Mesothelial cell of epicardium (in vitro differentiated cells): ENCODE measurements at regions not wholly inside any gene's neighbourhood (a gene's known extent, or its start where the extent isn't known, plus 50 kb on each side); places are given as distances from the start of the nearest gene placed in this dataset.
"Not testable (repeated sequence)": the region's sequence is repeated elsewhere in the genome, so short reads cannot be mapped to it uniquely, and the experiment has no call there.

Experiments
- DNase-seq, 2 experiments: peaks; one replicate each; pipeline ENCODE4 v3.0.0; 2021; ENCODE audit warnings: low spot score in 2 of 2; ENCODE audit not compliant: unreplicated experiment in 2 of 2
- H3K27ac Mint-ChIP-seq: 2 replicates; pipeline ENCODE4 v1.8.0; 2021; ENCODE audit warnings: mixed read lengths
- H3K27me3 Mint-ChIP-seq: 2 replicates; pipeline ENCODE4 v1.8.0; 2021; ENCODE audit warnings: low read depth, mixed read lengths
- H3K36me3 Mint-ChIP-seq: 2 replicates; pipeline ENCODE4 v1.8.0; 2021; ENCODE audit warnings: mixed read lengths
- H3K4me1 Mint-ChIP-seq: 2 replicates; pipeline ENCODE4 v1.8.0; 2021; ENCODE audit warnings: mixed read lengths
- H3K4me3 Mint-ChIP-seq: 2 replicates; pipeline ENCODE4 v1.8.0; 2021; ENCODE audit warnings: mild to moderate bottlenecking, moderate library complexity, mixed read lengths
- H3K9me3 Mint-ChIP-seq: 2 replicates; pipeline ENCODE4 v1.8.0; 2021; ENCODE audit warnings: mixed read lengths
- TF ChIP-seq, protein P1 (sequence below): fragments of 200-600 bp; sonication (generic); IDR thresholded peaks from one replicate; pipeline ENCODE4 v1.5.0; 2021; ENCODE audit warnings: antibody characterized with exemption; ENCODE audit not compliant: unreplicated experiment

DNA sequence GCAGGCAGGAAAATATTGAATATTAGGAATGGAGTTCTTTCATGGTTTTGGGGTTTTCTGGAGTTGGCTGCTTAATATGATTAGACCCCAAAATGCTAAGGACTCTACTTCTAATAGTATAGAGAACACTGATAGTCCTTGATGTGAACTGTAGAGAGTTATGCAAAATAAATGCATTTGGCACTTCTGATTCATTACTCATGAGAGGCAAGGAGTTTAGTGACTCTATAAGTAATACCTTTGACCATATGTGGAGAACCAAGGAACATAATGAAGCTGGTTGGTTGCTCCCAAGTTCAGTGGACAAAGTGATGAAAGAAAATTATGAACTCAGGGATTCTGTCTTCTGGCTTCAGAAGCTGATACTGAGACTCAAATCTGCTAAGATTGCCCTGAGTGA lies 83.9 kb upstream of the RANBP6 start:
- not testable (repeated sequence) for H3K27ac Mint-ChIP-seq, DNase-seq, H3K9me3 Mint-ChIP-seq, H3K27me3 Mint-ChIP-seq, H3K4me1 Mint-ChIP-seq, H3K36me3 Mint-ChIP-seq, H3K4me3 Mint-ChIP-seq

GRCh38 chr9:6098431-6098830 lies 83.0 kb upstream of the RANBP6 start:
- no peaks in the 10 kb centered on the region for H3K4me1 Mint-ChIP-seq
- TF ChIP-seq, protein P1, sequence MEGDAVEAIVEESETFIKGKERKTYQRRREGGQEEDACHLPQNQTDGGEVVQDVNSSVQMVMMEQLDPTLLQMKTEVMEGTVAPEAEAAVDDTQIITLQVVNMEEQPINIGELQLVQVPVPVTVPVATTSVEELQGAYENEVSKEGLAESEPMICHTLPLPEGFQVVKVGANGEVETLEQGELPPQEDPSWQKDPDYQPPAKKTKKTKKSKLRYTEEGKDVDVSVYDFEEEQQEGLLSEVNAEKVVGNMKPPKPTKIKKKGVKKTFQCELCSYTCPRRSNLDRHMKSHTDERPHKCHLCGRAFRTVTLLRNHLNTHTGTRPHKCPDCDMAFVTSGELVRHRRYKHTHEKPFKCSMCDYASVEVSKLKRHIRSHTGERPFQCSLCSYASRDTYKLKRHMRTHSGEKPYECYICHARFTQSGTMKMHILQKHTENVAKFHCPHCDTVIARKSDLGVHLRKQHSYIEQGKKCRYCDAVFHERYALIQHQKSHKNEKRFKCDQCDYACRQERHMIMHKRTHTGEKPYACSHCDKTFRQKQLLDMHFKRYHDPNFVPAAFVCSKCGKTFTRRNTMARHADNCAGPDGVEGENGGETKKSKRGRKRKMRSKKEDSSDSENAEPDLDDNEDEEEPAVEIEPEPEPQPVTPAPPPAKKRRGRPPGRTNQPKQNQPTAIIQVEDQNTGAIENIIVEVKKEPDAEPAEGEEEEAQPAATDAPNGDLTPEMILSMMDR: no peak
- H3K27ac Mint-ChIP-seq: no peak overlapping the region
- H3K27me3 Mint-ChIP-seq: peaks cover 13% of the 10 kb centered on the region
- no peak for DNase-seq
- no peaks in the 10 kb centered on the region for H3K36me3 Mint-ChIP-seq
- no peak overlapping the region for H3K4me3 Mint-ChIP-seq
- H3K9me3 Mint-ChIP-seq: peaks cover 4% of the 10 kb centered on the region

DNA sequence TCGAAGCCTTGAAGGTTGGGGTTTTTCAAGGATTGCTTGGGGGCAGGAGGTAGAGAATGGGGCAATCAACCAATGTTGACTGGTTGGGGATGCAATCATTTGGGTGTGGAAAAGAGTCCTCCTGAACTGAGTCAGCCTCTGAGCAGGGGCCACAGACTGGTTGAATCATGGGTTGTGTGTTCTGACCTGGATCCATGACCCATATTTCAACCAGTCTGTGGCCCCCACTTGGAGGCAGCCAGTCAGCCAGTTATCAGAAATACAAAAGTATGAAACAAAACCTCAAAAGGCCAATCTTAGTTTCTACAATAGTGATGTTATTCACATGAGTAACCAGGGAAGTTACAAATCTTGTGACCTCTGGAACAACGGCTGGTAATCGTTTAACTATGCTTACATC lies 81.4 kb upstream of the RANBP6 start:
- no peak for DNase-seq
- peaks cover 4% of the 10 kb centered on the region for H3K9me3 Mint-ChIP-seq
- H3K27me3 Mint-ChIP-seq: peaks cover 18% of the 10 kb centered on the region
- TF ChIP-seq, protein P1: no peak
- no peak overlapping the region for H3K27ac Mint-ChIP-seq
- H3K4me1 Mint-ChIP-seq: no peaks in the 10 kb centered on the region
- H3K4me3 Mint-ChIP-seq: no peak overlapping the region
- no peaks in the 10 kb centered on the region for H3K36me3 Mint-ChIP-seq

DNA sequence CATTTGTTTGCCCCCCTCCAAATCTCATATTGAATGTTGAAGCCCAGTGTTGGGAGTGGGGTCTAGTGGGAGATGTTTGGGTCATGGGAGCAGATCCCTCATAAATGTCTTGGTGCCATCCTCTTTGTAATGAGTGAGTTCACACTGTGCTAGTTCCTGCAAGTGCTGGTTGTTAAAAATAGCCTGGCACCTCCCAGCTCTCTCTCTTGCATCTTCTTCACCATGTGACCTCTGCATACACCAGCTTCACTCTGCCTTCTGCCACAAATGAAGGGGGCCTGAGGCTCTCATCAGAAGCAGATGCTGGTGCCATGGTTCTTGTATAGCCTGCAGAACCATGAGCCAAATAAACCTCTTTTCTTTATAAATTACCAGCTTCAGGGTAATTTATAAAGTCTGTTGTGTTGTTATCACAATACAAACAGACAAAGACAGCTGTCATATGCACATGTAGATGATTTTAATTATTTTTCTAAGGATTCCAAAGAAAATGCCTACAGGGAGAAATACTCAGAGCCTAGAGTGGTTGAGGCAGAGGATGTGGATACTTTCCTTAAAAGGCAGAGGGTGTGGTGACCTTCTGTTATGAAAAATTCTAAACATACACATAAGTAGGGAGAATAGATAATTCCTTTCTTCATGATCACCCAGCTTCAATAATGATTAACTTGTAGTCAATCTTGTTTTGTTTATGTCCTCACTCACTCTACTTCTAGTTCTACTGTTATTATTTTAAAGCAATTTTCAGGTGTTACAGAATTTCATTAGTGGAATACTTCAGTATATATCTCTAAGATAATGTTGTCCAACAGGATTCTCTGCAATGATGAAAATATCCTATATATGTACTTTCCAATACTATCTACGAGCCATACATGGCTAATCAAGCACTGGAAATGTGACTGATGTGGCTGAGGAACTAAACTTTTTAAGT lies 75.1 kb upstream of the RANBP6 start:
- TF ChIP-seq, protein P1: no peak
- Mint-ChIP-seq H3K9me3 (peaks cover 17% of the 10 kb centered on the region), H3K4me3 (no peak overlapping the region), H3K27me3 (peaks cover 14% of the 10 kb centered on the region), H3K36me3 (no peaks in the 10 kb centered on the region), H3K4me1 (no peaks in the 10 kb centered on the region), H3K27ac (no peak overlapping the region)
- DNase-seq: no peak

DNA sequence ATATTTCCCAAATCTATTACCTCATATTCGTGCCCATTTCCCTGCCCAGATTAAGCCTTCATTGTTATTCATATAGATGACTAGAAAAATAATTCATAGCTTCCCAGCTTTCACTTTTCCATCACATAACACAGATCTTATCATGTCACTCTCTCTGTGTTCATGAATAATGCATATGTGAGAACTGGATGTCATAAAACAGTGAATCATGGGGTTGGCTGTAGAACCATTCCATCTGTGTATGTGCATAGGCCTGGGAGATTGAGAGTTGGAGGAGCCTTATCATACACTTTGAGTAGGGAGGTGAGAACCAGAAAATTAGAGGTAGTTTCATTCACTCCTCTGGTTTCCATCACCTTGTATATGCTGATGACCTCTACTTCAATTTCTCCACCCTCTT lies 73.9 kb upstream of the RANBP6 start:
- Mint-ChIP-seq H3K9me3 (peaks cover 17% of the 10 kb centered on the region), H3K4me3 (no peak overlapping the region), H3K27me3 (peaks cover 10% of the 10 kb centered on the region), H3K27ac (no peak overlapping the region), H3K36me3 (no peaks in the 10 kb centered on the region), H3K4me1 (no peaks in the 10 kb centered on the region)
- DNase-seq: no peak
- TF ChIP-seq, protein P1: no peak

DNA sequence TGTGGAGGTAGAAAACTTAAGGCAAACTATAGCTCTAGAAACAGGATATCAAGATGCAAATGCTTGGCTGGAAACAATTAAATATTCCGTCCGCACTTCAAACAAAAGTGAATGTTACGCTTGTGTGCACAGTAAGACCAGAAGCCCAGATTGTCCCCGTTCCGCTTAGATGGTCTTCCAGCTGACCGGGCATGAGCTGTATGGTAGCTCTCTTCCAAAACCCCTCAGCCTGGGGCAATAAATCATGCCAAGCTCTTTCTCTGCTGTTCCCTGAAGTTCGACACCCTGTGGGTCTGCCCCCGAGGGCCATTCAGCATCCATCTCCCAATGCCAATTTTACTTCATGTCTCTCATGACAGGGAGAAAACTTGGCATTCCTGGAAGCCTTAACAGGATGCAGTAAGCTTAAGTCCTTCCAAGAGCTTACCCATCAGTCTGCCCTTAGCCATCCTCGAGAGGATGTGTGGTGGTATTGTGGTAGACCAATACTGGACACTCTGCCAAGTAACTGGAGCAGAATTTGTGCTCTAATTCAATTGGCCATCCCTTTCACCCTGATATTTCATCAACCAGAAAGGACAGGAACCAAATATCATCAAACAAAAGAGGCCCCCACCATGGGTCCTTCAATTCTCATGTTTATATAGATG lies 70.7 kb upstream of the RANBP6 start:
- Mint-ChIP-seq H3K4me1 (no peaks in the 10 kb centered on the region), H3K27me3 (no peaks in the 10 kb centered on the region), H3K36me3 (no peaks in the 10 kb centered on the region), H3K4me3 (no peak overlapping the region), H3K9me3 (peaks cover 17% of the 10 kb centered on the region), H3K27ac (no peak overlapping the region)
- DNase-seq: no peak
- TF ChIP-seq, protein P1: no peak
